ENCODE measurements at regions not wholly inside any gene's neighbourhood (a gene's known extent, or its start where the extent isn't known, plus 50 kb on each side); places are given as distances from the start of the nearest gene placed in this dataset.

DNA sequence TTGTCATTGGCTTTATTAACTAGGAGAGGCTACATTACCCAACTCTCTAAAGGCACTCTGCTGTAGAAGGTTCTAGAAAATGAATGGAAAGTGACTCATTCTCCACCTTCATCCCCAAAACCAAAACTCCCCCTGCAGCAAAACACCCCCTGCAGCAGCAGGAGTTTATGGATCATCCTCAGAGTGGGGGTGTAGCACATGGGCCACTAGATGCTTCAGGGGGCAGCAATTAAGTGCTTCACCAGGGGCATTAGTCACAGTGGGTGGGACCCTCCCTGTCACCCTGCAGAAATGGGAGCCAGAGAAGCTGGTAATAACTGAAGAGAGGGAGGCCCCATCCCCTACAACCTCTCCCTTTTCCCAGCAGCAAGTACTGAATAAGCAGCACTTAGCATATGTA lies 64.5 kb upstream of the MED4 start:
- no peak for TF ChIP-seq POLR2A (IDR thresholded peaks at IDR 0.05; ENCODE audit: low read depth, low read length)
- TF ChIP-seq POLR2AphosphoS5 (IDR thresholded peaks at IDR 0.05; ENCODE audit: low read depth, low read length) = no peak
- TF ChIP-seq PAX5 (IDR thresholded peaks at IDR 0.05; ENCODE audit: insufficient read depth, low read length, severe bottlenecking) = no peak
- TF ChIP-seq POU2F2 (IDR thresholded peaks at IDR 0.05; ENCODE audit: low read depth, low read length) = no peak
- no peak for TF ChIP-seq SPI1 (IDR thresholded peaks at IDR 0.05; ENCODE audit: low read depth, low read length)
- no peak for TF ChIP-seq TAF1 (IDR thresholded peaks at IDR 0.05; ENCODE audit: low read depth, low read length)
